HepG2 (cell line): ENCODE measurements at regions not wholly inside any gene's neighbourhood (a gene's known extent, or its start where the extent isn't known, plus 50 kb on each side); places are given as distances from the start of the nearest gene placed in this dataset.

Source experiments
- CENPBD1 ChIP-seq: sonication (generic); formaldehyde crosslinking; IDR thresholded peaks from 2 replicates; pipeline ENCODE4 v1.8.0; 2022; ENCODE audit warnings: missing genetic modification reagents, low read depth, mild to moderate bottlenecking, borderline replicate concordance
- ISL2 ChIP-seq: sonication (generic); formaldehyde crosslinking; IDR thresholded peaks from 2 replicates; pipeline ENCODE4 v1.5.0; 2020; ENCODE audit warnings: missing genetic modification reagents
- PRDM15 ChIP-seq: sonication (generic); formaldehyde crosslinking; IDR thresholded peaks from 2 replicates; pipeline ENCODE4 v1.4.0; 2020; ENCODE audit warnings: missing genetic modification reagents
- ZNF674 ChIP-seq: sonication (generic); formaldehyde crosslinking; IDR thresholded peaks from 2 replicates; pipeline ENCODE4 v1.5.0; 2020; ENCODE audit warnings: low read depth, mild to moderate bottlenecking, missing genetic modification reagents
- TF ChIP-seq, protein P1 (sequence below): sonication (generic); formaldehyde crosslinking; IDR thresholded peaks from 2 replicates; pipeline ENCODE4 v1.8.1; 2022; ENCODE audit warnings: low read depth, mild to moderate bottlenecking, missing genetic modification reagents
- TF ChIP-seq, protein P2 (sequence below): sonication (generic); formaldehyde crosslinking; IDR thresholded peaks from 2 replicates; pipeline ENCODE4 v1.5.1; 2020; ENCODE audit warnings: missing genetic modification reagents, mild to moderate bottlenecking, borderline replicate concordance

- TF ChIP-seq CENPBD1 (no peak), ISL2 (CRISPR knock-in tag) (no peak), ZNF674 (CRISPR knock-in tag) (no peak), PRDM15 (no peak)
- TF ChIP-seq, protein P1, sequence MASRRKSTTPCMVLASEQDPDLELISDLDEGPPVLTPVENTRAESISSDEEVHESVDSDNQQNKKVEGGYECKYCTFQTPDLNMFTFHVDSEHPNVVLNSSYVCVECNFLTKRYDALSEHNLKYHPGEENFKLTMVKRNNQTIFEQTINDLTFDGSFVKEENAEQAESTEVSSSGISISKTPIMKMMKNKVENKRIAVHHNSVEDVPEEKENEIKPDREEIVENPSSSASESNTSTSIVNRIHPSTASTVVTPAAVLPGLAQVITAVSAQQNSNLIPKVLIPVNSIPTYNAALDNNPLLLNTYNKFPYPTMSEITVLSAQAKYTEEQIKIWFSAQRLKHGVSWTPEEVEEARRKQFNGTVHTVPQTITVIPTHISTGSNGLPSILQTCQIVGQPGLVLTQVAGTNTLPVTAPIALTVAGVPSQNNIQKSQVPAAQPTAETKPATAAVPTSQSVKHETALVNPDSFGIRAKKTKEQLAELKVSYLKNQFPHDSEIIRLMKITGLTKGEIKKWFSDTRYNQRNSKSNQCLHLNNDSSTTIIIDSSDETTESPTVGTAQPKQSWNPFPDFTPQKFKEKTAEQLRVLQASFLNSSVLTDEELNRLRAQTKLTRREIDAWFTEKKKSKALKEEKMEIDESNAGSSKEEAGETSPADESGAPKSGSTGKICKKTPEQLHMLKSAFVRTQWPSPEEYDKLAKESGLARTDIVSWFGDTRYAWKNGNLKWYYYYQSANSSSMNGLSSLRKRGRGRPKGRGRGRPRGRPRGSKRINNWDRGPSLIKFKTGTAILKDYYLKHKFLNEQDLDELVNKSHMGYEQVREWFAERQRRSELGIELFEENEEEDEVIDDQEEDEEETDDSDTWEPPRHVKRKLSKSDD (CRISPR knock-in tag) = no peak
- TF ChIP-seq, protein P2, sequence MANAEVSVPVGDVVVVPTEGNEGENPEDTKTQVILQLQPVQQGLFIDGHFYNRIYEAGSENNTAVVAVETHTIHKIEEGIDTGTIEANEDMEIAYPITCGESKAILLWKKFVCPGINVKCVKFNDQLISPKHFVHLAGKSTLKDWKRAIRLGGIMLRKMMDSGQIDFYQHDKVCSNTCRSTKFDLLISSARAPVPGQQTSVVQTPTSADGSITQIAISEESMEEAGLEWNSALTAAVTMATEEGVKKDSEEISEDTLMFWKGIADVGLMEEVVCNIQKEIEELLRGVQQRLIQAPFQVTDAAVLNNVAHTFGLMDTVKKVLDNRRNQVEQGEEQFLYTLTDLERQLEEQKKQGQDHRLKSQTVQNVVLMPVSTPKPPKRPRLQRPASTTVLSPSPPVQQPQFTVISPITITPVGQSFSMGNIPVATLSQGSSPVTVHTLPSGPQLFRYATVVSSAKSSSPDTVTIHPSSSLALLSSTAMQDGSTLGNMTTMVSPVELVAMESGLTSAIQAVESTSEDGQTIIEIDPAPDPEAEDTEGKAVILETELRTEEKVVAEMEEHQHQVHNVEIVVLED (CRISPR knock-in tag) = no peak
Observed at GRCh38 chr12:131432532-131433260, 278.2 kb upstream of the SFSWAP start (continued).
